HG03103 (cell line): ENCODE measurements at regions not wholly inside any gene's neighbourhood (a gene's known extent, or its start where the extent isn't known, plus 50 kb on each side); places are given as distances from the start of the nearest gene placed in this dataset.
A peak's percentile ranks its signal among the peaks of the same experiment; 100 is the strongest.
"Not testable (repeated sequence)": the region's sequence is repeated elsewhere in the genome, so short reads cannot be mapped to it uniquely, and the experiment has no call there.

Experiments used
- ATAC-seq: cut with Tn5 transposase; IDR thresholded peaks from one replicate; pipeline ENCODE4 v1.9.1; 2021; ENCODE audit warnings: low read depth; ENCODE audit not compliant: unreplicated experiment

- ATAC-seq = no peak
Observed at GRCh38 chr14:40074169-40074568, 641.9 kb upstream of the FBXO33 start.

GRCh38 chr14:40072175-40072574 is 639.9 kb upstream of the FBXO33 start:
- no peak for ATAC-seq

- ATAC-seq = no peak
Observed at GRCh38 chr14:40058901-40059897, 627.0 kb upstream of the FBXO33 start.

GRCh38 chr14:40053416-40053815 is 621.2 kb upstream of the FBXO33 start:
- no peak for ATAC-seq

GRCh38 chr14:40028991-40029390 is 596.8 kb upstream of the FBXO33 start:
- ATAC-seq = no peak

- no peak for ATAC-seq
Observed at GRCh38 chr14:40025101-40025500, 592.9 kb upstream of the FBXO33 start.

GRCh38 chr14:40010961-40011360 is 578.7 kb upstream of the FBXO33 start:
- no peak for ATAC-seq

GRCh38 chr14:40009771-40010170 is 577.5 kb upstream of the FBXO33 start:
- ATAC-seq = no peak

GRCh38 chr14:40008345-40008744 is 576.1 kb upstream of the FBXO33 start:
- ATAC-seq = not testable (repeated sequence)

GRCh38 chr14:40004871-40005500 is 572.8 kb upstream of the FBXO33 start:
- ATAC-seq = no peak

GRCh38 chr14:40003773-40004172 is 571.5 kb upstream of the FBXO33 start:
- no peak for ATAC-seq

GRCh38 chr14:39998854-39999253 is 566.6 kb upstream of the FBXO33 start:
- no peak for ATAC-seq

GRCh38 chr14:39998114-39998513 is 565.9 kb upstream of the FBXO33 start:
- no peak for ATAC-seq

GRCh38 chr14:39991041-39991440 is 558.8 kb upstream of the FBXO33 start:
- ATAC-seq = no peak

GRCh38 chr14:39988939-39989338 is 556.7 kb upstream of the FBXO33 start:
- ATAC-seq = no peak

GRCh38 chr14:39984323-39984722 is 552.1 kb upstream of the FBXO33 start:
- ATAC-seq = no peak

GRCh38 chr14:39977198-39977597 is 545.0 kb upstream of the FBXO33 start:
- ATAC-seq = no peak

- ATAC-seq = peak; percentile 84
Observed at GRCh38 chr14:39974036-39974435, 541.8 kb upstream of the FBXO33 start.

- no peak for ATAC-seq
Observed at GRCh38 chr14:39972704-39973103, 540.5 kb upstream of the FBXO33 start.

- ATAC-seq = no peak
Observed at GRCh38 chr14:39967885-39968284, 535.7 kb upstream of the FBXO33 start.

GRCh38 chr14:39957987-39958386 is 525.8 kb upstream of the FBXO33 start:
- ATAC-seq = no peak

GRCh38 chr14:39957290-39957689 is 525.1 kb upstream of the FBXO33 start:
- no peak for ATAC-seq
